SK-N-SH (cell line): ENCODE measurements at regions not wholly inside any gene's neighbourhood (a gene's known extent, or its start where the extent isn't known, plus 50 kb on each side); places are given as distances from the start of the nearest gene placed in this dataset.

ENCODE experiments used
- CTCF ChIA-PET: fragments of 300-600, 350-600 bp; formaldehyde crosslinking; extraction: SDS; loops from one replicate; lab custom pipeline; 2021; lab: Yijun Ruan, JAX
- POLR2A ChIA-PET: fragments of 350-600 bp; sonication (Branson Sonifier 250); formaldehyde crosslinking; extraction: SDS; loops from one replicate; lab custom pipeline; 2020; ENCODE audit warnings: antibody characterized with exemption, inconsistent platforms; lab: Yijun Ruan, JAX
- DNase-seq: peaks from one replicate; pipeline ENCODE4 v3.0.0; 2012
- H2AFZ ChIP-seq: fragments of 200-600 bp; sonication (generic); 2 replicates; pipeline ENCODE4 v1.8.1; 2016; ENCODE audit warnings: antibody characterized with exemption, mild to moderate bottlenecking, low read depth
- H3F3A ChIP-seq: fragments of 200-600 bp; sonication (generic); replicated peaks from 2 replicates; pipeline ENCODE3; 2016; ENCODE audit warnings: antibody characterized with exemption, mild to moderate bottlenecking; ENCODE audit not compliant: insufficient read depth
- H3K27ac ChIP-seq, 2 experiments: fragments of 200-500 bp in 1 of 2; fragments of 200-600 bp in 1 of 2; sonication (Bioruptor generic) in 1 of 2; sonication (generic), shearing (Covaris generic) in 1 of 2; 2 replicates each; pipeline versions ENCODE4 v1.5.1 to v1.6.1; 2014 to 2016; ENCODE audit warnings: low read depth in 2 of 2, inconsistent platforms in 1 of 2, low read length in 1 of 2, mild to moderate bottlenecking in 1 of 2, mixed read lengths in 1 of 2
- H3K27me3 ChIP-seq: fragments of 200-600 bp; sonication (generic), shearing (Covaris generic); 2 replicates; pipeline ENCODE4 v1.6.1; 2016; ENCODE audit warnings: mixed run types; ENCODE audit not compliant: insufficient read depth
- H3K36me3 ChIP-seq, 2 experiments: fragments of 200-500 bp in 1 of 2; fragments of 200-600 bp in 1 of 2; sonication (Bioruptor generic) in 1 of 2; sonication (generic) in 1 of 2; replicated peaks in 1 of 2; 2 replicates each; pipeline versions ENCODE3 to v1.5.1; 2014 to 2016; ENCODE audit warnings: low read length in 1 of 2, mild to moderate bottlenecking in 1 of 2; ENCODE audit not compliant: insufficient read depth in 2 of 2, control insufficient read depth in 1 of 2
- H3K4me1 ChIP-seq, 2 experiments: fragments of 200-500 bp in 1 of 2; fragments of 200-600 bp in 1 of 2; sonication (Bioruptor generic) in 1 of 2; sonication (generic), shearing (Covaris generic) in 1 of 2; 2 replicates each; pipeline versions ENCODE4 v1.5.1 to v1.6.1; 2014 to 2016; ENCODE audit warnings: low read depth in 1 of 2, low read length in 1 of 2, mixed run types in 1 of 2; ENCODE audit not compliant: insufficient read depth in 2 of 2, control insufficient read depth in 1 of 2
- H3K4me2 ChIP-seq: fragments of 200-600 bp; sonication (generic), shearing (Covaris generic); 2 replicates; pipeline ENCODE4 v1.6.1; 2017; ENCODE audit warnings: mixed run types
- H3K4me3 ChIP-seq, 2 experiments: fragments of 200-500 bp in 1 of 2; fragments of 200-600 bp in 1 of 2; sonication (Bioruptor generic) in 1 of 2; sonication (generic), shearing (Covaris generic) in 1 of 2; 2 replicates each; pipeline versions ENCODE4 v1.5.1 to v1.8.1; 2014 to 2016; ENCODE audit warnings: low read depth in 2 of 2, inconsistent platforms in 1 of 2, low read length in 1 of 2, mild to moderate bottlenecking in 1 of 2, mixed read lengths in 1 of 2, moderate library complexity in 1 of 2
- H3K79me2 ChIP-seq: fragments of 200-600 bp; sonication (generic); 2 replicates; pipeline ENCODE4 v1.8.1; 2017; ENCODE audit warnings: mild to moderate bottlenecking; ENCODE audit not compliant: insufficient read depth
- H3K9ac ChIP-seq: fragments of 200-600 bp; sonication (generic); 2 replicates; pipeline ENCODE4 v1.6.1; 2017; ENCODE audit warnings: mixed run types
- H3K9me2 ChIP-seq: fragments of 200-600 bp; sonication (generic); 2 replicates; pipeline ENCODE4 v1.6.1; 2017; ENCODE audit warnings: mixed run types
- H3K9me3 ChIP-seq: fragments of 200-600 bp; sonication (generic); 2 replicates; pipeline ENCODE4 v1.6.1; 2017; ENCODE audit warnings: mixed run types, mild to moderate bottlenecking, moderate library complexity
- H4K20me1 ChIP-seq: fragments of 200-600 bp; sonication (generic); 2 replicates; pipeline ENCODE4 v1.6.1; 2017; ENCODE audit warnings: mild to moderate bottlenecking, mixed run types; ENCODE audit not compliant: insufficient read depth
- CHD2 ChIP-seq: fragments of 150-350 bp; IDR thresholded peaks from 2 replicates; pipeline ENCODE4 v1.6.1; 2018; ENCODE audit warnings: low read length; ENCODE audit not compliant: partially characterized antibody
- EP300 ChIP-seq, 2 experiments: IDR thresholded peaks; 2 replicates each; pipeline versions ENCODE4 v1.4.0 to v1.6.1; 2012; ENCODE audit warnings: borderline replicate concordance in 1 of 2, low read depth in 1 of 2, low read length in 1 of 2
- FOSL2 ChIP-seq: IDR thresholded peaks from 2 replicates; pipeline ENCODE4 v1.4.0; 2012; ENCODE audit warnings: low read depth, mild to moderate bottlenecking, moderate library complexity, borderline replicate concordance
- FOXJ3 ChIP-seq: sonication (generic); formaldehyde crosslinking; IDR thresholded peaks from 2 replicates; pipeline ENCODE4 v1.5.1; 2020; ENCODE audit warnings: mild to moderate bottlenecking, missing genetic modification reagents
- FOXM1 ChIP-seq: IDR thresholded peaks from 2 replicates; pipeline ENCODE4 v1.4.0; 2012; ENCODE audit warnings: low read depth, mild to moderate bottlenecking
- GATA2 ChIP-seq: sonication (generic); formaldehyde crosslinking; IDR thresholded peaks from 2 replicates; pipeline ENCODE4 v1.5.0; 2020; ENCODE audit warnings: mild to moderate bottlenecking, missing genetic modification reagents
- JUND ChIP-seq: IDR thresholded peaks from 2 replicates; pipeline ENCODE4 v1.4.0; 2012
- POLR2AphosphoS5 ChIP-seq: IDR thresholded peaks from 2 replicates; pipeline ENCODE4 v1.6.1; 2012; ENCODE audit warnings: low read depth, low read length
- REST ChIP-seq: IDR thresholded peaks from 2 replicates; pipeline ENCODE4 v1.6.1; 2012; ENCODE audit warnings: mild to moderate bottlenecking, low read depth, low read length, moderate library complexity
- USF2 ChIP-seq: fragments of 150-350 bp; IDR thresholded peaks from 2 replicates; pipeline ENCODE4 v1.6.1; 2017; ENCODE audit warnings: antibody characterized with exemption, low read length, low read depth, borderline replicate concordance
- YY1 ChIP-seq: IDR thresholded peaks from 2 replicates; pipeline ENCODE4 v1.4.0; 2012; ENCODE audit warnings: low read depth, mild to moderate bottlenecking
- WGBS: methylation state at CpG from one replicate; pipeline ENCODE4 v1.1.6; 2017; ENCODE audit warnings: low lambda C conversion rate; 5-methylcytosine and 5-hydroxymethylcytosine counted together

GRCh38 chr17:21512307-21513011, 136.3 kb downstream of the KCNJ12 start:
- POLR2A ChIA-PET: interaction anchor here (0.7 kb wide), 1 partner anchor 60 kb away, joined by 4 read pairs; no protein-coding TSS in a partner anchor
- H3K4me2 ChIP-seq: 0 out of 2 replicates have a peak overlapping the region, but pooled peaks have one; percentile 62

More at GRCh38 chr17:21512307-21513011, 136.3 kb downstream of the KCNJ12 start:
- no peaks in the 10 kb centered on the region for H3K27me3 ChIP-seq
- no peak for DNase-seq
- H3F3A ChIP-seq: no peaks in the 10 kb centered on the region
- 75% methylated on average over 16 of the region's 18 CpGs for WGBS
- H3K9me3 ChIP-seq: no peaks in the 10 kb centered on the region
- H3K36me3 ChIP-seq: no peaks in the 10 kb centered on the region
- H3K27ac ChIP-seq: no peak overlapping the region
- H3K9me2 ChIP-seq: no peaks in the 10 kb centered on the region
- H3K4me1 ChIP-seq: no peaks in the 10 kb centered on the region; a peak in 1 of 4 replicates
- peak overlapping the region in 1 of 2 experiments; percentile 49; a peak in 1 of 4 replicates for H3K4me3 ChIP-seq
- TF ChIP-seq FOSL2 (no peak), FOXJ3 (CRISPR knock-in tag) (no peak), JUND (no peak), REST (no peak), CHD2 (no peak), FOXM1 (no peak), POLR2AphosphoS5 (no peak), USF2 (no peak), GATA2 (CRISPR knock-in tag) (no peak), YY1 (no peak), EP300 (IDR thresholded peaks at IDR 0.05; ENCODE audit: borderline replicate concordance in 1 of 2, low read depth in 1 of 2, low read length in 1 of 2) (no peak)
- CTCF ChIA-PET: interaction anchor here (0.7 to 7.2 kb wide), 43 partner anchors 10 to 469 kb away, joined by 3 to 140 read pairs (median 5); partner anchors contain the start of genes DHRS7B and NATD1
- no peak overlapping the region for H2AFZ ChIP-seq
- no peaks in the 10 kb centered on the region for H4K20me1 ChIP-seq
- H3K9ac ChIP-seq: no peak overlapping the region
- no peaks in the 10 kb centered on the region for H3K79me2 ChIP-seq
